Activated T-cell treated with anti-CD3 and anti-CD28 coated beads, Interleukin-2, amount 50 U/mL, for 1 hour (primary cell): ENCODE measurements at regions not wholly inside any gene's neighbourhood (a gene's known extent, or its start where the extent isn't known, plus 50 kb on each side); places are given as distances from the start of the nearest gene placed in this dataset.
"Not testable (repeated sequence)": the region's sequence is repeated elsewhere in the genome, so short reads cannot be mapped to it uniquely, and the experiment has no call there.

ENCODE experiments used
- DNase-seq: peaks from one replicate; pipeline ENCODE4 v3.0.0-alpha.2; 2020

- DNase-seq: no peak
Observed at GRCh38 chr6:56904068-56904467, 50.8 kb upstream of the BEND6 start.

GRCh38 chr6:56902641-56903464 is 52.1 kb upstream of the BEND6 start:
- DNase-seq: no peak

- DNase-seq: no peak
Observed at GRCh38 chr6:56900784-56901183, 54.1 kb upstream of the BEND6 start.

- no peak for DNase-seq
Observed at GRCh38 chr6:56899753-56900152, 55.2 kb upstream of the BEND6 start.

- DNase-seq: no peak
Observed at GRCh38 chr6:56899311-56899710, 55.6 kb upstream of the BEND6 start.

DNA sequence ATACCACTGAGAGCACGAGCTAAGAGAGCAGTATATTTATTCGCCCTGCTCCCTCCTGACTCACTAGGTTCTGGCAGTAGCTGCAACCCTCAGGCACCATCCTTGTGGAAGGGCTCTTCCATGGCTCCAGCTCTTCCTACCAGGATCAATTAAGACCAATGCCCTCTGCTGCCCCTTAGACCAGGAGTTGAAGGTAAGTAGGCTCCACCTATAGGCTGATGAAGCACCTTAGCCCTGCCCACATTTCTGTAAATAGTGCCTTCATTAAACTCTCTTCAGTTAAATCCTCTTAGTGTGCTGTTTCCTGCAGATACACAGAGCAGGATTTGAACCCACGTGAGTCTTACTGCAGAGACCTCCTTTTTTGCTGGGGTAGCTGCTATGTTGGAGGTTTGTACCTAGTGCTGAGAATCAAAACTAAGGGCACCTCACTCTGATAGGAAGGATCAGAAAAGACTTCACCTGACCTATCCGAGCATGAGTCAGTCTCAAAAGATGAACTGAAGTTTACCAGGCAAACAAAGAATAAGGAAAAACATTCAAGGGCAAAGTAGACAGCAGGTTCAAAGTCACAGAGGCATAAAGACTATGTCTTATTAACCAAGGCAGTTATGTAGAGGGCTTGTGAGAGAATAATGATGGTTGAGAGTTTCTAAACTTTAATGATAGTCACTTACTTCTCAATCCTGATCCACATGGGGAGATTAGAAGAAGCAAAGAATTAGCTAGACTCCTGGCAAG is 56.9 kb upstream of the BEND6 start:
- no peak for DNase-seq

GRCh38 chr6:56891754-56892153 is 63.2 kb upstream of the BEND6 start:
- no peak for DNase-seq

DNA sequence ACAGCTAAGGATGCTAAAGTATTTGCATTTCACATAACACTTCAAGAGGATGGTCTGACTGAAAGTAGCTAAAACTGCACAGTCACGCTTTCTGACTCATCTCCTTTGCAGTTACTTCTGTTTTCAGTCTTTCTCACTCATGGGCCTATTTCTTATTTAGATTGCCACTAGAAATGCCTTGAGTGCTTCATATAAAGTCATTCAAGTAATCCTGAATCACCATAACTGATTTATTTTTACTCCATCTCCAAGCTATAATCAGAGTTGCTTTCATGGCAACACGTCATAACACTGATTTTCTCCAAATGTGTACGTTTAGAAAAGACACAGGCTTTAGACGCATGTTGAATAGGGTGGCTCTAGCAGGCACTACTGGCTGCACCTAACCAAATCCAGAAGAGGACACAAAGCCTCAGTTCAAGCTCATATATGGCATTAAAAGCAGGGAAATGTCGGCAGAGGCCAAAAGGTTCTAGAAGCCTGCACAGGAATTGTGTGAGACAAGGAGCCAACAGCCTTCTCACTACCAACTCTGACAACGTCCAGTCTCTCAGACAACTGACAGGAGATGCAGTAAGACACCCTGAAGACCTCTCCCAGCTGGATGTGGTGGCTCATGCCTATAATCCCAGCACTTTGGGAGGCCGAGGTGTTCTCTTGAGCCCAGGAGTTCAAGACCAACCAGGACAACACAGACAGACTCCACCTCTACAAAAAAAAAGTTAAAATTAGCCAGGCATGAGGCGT is 64.1 kb upstream of the BEND6 start:
- DNase-seq: no peak

GRCh38 chr6:56890066-56890465 is 64.8 kb upstream of the BEND6 start:
- no peak for DNase-seq

DNA sequence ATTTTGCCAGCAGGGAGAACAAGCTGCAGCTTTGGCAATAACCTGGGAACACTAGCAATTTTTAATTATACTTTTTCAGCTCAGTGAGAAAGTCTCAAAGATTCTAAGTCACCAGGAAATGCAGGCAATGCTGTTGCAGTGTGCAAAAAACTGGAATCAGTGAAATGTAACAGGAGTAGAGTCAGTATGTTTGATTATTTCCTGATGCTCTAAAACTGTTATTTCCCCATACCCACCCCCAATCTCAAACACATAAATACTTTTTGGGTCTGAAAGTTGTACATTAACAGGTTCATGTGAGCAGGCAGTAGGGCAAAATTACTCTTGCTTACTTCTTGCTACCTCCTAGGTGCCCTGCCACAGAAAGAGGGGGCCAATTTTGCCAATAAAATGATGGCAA is 65.4 kb upstream of the BEND6 start:
- DNase-seq: no peak

GRCh38 chr6:56888687-56889086 is 66.2 kb upstream of the BEND6 start:
- DNase-seq: no peak

GRCh38 chr6:56887086-56887485 is 67.8 kb upstream of the BEND6 start:
- DNase-seq: no peak

- DNase-seq: no peak
Observed at GRCh38 chr6:56877922-56878321, 77.0 kb upstream of the BEND6 start.

GRCh38 chr6:56875961-56876360 is 78.9 kb upstream of the BEND6 start:
- DNase-seq: no peak

- DNase-seq: no peak
Observed at GRCh38 chr6:56875523-56875922, 79.4 kb upstream of the BEND6 start.

GRCh38 chr6:56874328-56874727 is 80.6 kb upstream of the BEND6 start:
- DNase-seq: no peak

DNA sequence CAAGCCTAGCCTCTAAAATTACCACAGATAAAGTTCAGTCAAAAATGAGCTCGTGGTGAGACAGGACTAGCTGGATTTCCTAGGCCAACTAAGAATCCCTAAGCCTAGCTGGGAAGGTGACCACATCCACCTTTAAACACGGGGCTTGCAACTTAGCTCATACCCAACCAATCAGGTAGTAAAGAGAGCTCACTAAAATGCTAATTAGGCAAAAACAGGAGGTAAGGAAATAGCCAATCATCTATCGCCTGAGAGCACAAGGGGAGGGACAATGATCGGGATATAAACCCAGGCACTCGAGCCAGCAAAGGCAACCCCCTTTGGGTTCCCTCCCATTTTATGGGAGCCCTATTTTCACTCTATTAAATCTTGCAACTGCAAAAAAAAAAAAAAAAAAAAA is 84.9 kb upstream of the BEND6 start:
- DNase-seq: not testable (repeated sequence)

DNA sequence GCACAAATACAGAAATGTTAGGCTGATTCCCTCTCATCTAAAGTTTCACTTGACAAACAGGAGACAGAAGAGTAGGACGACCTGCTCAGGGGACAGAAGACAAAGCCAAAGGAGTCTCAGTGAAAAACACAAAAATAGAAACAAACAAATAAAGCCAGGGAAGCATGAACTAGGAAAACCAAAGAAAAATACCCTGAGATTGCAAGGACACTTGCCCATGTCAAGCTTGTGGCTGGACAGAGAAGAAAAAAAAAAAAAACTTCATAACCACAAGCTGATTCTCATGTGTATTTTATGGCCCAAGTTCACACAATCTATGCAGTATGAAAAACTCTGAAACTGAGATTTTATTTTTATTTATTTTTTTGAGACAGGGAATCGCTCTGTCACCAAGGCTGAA is 85.6 kb upstream of the BEND6 start:
- DNase-seq: no peak

DNA sequence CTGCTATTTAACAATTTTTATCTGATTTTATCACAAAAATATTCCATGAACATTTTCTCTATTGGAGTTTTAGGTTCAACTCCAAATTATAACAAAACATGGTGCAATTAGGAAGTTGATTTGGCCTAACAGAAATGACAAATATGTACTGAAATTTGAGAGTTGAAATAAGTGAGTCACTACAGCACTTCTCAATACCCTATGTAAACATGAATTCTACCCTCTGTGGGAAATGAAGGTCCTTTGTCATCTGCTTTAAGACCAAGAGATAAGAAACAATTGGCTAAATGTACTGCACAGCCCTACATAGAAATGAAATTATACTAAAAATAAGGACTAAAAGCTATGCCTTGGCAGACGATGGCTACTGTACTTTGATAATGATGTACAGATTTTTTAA is 86.2 kb upstream of the BEND6 start:
- no peak for DNase-seq

DNA sequence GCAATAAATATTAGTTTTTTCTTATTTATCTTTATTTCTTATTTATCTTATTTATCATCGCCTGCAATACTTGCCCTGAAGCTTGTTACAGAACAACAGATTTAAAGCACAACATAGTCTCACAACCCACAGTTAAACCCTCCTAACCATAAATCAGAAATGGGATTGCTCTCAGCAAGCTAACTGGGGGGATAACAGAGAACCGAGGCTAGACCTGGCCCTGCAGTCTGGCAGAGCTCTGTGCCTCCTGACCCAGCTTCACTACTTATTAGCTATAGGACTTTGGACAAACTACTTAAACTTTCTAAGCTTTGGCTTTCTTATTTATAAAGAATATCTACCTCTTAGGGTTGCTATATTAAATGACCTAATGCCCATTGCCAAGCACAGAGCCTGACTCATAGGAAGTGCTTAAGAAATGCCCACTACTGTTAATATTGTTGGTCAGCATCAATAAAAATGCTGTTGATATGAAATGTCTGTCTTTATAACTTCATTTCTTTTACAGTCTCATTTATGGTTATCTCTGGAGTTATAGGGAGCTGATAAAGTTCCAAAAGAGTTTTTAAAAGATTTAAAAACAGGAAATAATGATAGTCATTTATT is 87.9 kb upstream of the BEND6 start:
- no peak for DNase-seq

GRCh38 chr6:56865081-56865875 is 89.6 kb upstream of the BEND6 start:
- DNase-seq: no peak

DNA sequence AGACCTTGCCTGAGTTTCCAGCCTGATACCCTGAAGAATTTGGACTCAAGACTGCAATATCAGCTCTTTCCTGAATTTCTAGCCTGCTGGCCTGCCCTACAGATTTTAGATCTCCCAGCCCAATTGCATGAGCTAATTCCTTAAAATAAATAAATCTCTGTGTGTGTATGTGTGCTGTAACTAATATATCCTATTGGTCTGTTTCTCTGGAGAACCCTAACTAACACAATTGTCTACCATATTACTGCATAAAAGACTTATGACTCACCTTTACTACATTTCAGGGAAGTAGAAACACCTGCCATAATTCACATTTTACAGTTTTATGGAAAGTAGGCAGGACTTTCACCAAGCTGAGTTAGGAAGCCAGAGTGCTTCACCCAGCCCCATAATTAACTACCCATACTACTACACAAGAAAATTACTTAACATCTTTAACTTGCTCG is 90.7 kb upstream of the BEND6 start:
- no peak for DNase-seq
